GM19467 (cell line): ENCODE measurements at regions not wholly inside any gene's neighbourhood (a gene's known extent, or its start where the extent isn't known, plus 50 kb on each side); places are given as distances from the start of the nearest gene placed in this dataset.
"Not testable (repeated sequence)": the region's sequence is repeated elsewhere in the genome, so short reads cannot be mapped to it uniquely, and the experiment has no call there.

Experiments used
- ATAC-seq: cut with Tn5 transposase; IDR thresholded peaks from one replicate; pipeline ENCODE4 v1.9.1; 2021; ENCODE audit warnings: mild to moderate bottlenecking, moderate library complexity; ENCODE audit not compliant: unreplicated experiment

- no peak for ATAC-seq
Measured at GRCh38 chr13:90633849-90634248, 713.6 kb upstream of the MIR17HG start.

GRCh38 chr13:90640976-90641375 lies 706.5 kb upstream of the MIR17HG start:
- no peak for ATAC-seq

DNA sequence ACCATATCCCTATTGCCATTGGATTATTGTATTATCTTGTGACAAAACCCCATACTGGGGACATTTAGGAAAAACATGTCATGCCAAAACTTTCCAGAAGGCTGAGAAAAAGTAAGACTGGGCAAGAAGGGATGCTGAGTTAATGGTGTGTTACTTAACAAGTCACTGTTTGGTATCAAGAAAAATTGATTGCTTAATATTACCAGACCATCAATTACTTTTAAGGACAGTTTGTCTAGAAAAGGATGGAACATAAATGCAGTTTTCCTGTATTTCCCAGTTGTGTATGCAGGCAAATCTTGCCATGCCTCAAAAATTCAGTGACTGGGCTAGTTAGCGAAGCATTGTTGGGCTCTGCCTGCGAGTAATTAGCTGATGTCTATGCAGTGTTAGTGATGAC lies 705.6 kb upstream of the MIR17HG start:
- ATAC-seq = no peak

DNA sequence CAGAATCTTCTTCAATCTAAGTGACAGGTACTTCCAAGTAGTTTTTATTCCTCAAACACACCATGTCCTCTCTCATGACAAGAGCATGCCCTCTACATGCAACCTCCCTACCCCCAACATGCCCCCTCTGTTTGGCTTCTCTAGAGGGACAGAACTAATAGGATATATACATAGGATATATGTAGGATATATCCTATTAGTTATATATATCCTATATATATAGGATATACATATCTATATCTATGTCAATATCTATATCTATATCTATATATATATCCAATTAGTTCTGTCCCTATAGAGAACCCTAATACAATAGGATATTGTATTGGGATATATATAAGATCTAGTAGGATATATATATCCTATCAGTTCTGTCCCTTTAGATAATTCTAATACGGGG lies 701.9 kb upstream of the MIR17HG start:
- no peak for ATAC-seq

DNA sequence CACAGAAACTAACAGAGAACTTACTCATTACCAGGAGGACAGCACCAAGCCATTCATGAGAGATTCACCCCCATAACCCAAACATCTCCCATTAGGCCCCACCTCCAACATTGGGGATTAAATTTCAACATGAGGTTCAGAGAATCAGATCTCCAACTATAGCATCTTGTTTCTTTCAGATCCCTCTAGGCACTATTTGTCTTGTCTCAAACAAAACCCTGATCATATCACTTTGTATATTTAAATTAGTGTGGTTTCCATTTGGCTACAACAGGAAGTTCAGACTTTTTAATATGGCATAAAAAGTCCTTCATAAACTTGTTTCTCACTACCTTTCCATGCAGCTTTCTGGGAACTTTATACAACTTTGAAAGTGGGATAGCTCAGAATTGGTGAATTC lies 699.0 kb upstream of the MIR17HG start:
- no peak for ATAC-seq

DNA sequence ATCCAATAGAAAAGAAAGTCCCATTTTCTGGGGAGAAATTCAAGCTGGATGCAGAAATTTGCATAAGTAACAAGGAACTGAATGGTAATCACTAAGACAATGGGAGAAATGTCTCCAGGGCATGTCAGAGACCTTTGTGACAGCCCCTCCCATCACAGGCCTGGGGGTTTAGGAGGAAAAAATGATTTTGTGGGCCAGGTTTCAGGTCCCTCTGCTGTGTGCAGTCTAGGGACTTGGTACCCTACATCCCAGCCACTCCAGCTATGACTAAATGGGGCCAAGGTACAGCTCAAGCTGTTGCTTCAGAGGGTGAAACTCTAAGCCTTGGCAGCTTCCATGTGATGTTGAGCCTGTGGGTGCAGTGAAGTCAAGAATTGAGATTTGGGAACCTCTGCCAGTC lies 695.5 kb upstream of the MIR17HG start:
- no peak for ATAC-seq

DNA sequence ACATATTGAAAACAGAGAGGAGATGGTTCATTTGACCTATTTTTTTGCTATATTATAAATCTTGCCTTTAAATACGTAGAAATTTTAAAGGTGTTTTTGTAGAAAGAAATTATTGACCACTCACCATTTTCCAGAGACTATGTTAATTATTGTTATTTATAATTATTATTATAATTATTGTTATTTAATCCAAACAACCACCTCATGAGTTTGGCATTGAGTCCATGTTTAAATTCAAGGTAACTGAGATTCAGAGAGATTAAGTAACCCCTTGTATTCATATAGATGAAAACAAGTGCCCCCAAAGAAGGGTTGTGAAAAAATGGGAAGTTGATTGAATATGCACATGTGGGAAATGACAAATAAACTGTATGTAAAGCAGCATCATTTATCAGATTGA lies 692.5 kb upstream of the MIR17HG start:
- ATAC-seq = no peak

GRCh38 chr13:90664200-90664599 lies 683.3 kb upstream of the MIR17HG start:
- not testable (repeated sequence) for ATAC-seq

- ATAC-seq = no peak
Measured at GRCh38 chr13:90673746-90674145, 673.7 kb upstream of the MIR17HG start.

- no peak for ATAC-seq
Measured at GRCh38 chr13:90675129-90675528, 672.4 kb upstream of the MIR17HG start.

- ATAC-seq = no peak
Measured at GRCh38 chr13:90680826-90681225, 666.7 kb upstream of the MIR17HG start.

GRCh38 chr13:90683711-90684131 lies 663.8 kb upstream of the MIR17HG start:
- ATAC-seq = no peak

DNA sequence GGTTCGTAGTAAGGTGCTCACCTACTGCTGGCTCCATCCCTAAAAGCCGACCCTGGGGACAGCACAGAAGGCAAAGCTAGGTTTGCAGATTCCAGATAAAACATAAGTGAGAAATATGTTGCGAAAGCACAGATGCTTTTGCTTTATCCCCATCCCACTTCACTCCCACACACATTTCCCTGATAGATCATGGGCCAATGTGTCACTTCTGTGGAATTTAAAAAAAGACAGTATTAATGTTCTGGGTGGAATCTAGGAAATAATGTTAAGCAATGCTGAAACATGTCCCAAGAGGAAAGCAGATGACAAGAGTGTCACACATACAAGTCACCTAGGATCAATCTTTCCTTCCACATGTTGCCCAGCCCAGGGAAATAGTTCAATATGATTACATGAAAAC lies 661.0 kb upstream of the MIR17HG start:
- ATAC-seq = no peak

- ATAC-seq = no peak
Measured at GRCh38 chr13:90689111-90689510, 658.4 kb upstream of the MIR17HG start.

DNA sequence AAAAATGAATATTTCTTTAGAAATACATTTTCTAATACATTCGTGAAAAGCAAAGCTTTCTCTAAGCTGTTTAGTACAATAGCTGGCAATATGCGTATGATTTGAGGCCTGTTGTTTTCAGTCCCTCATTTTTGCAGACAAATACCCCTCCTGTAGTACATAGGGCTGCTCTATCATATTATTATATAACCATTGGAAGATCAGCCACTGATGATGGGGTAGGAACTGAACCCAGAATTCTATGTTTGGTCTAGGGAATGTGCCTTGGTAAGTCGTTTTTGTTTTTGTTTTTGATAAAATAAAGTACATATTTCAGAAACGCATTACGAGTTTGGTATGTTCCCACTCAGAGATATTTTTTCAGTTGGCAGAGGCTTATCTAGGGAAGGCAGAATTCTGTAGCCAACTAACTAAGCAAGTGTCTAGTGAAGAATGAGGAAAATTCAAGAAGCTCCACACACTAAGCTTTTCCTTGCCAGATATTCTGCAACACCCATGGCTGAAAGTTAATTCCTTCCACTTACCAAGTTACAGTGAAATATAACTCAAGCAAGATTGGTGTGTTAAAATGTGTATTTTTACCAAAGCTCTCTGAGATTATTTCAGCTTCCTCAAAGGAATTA lies 656.9 kb upstream of the MIR17HG start:
- ATAC-seq = no peak

DNA sequence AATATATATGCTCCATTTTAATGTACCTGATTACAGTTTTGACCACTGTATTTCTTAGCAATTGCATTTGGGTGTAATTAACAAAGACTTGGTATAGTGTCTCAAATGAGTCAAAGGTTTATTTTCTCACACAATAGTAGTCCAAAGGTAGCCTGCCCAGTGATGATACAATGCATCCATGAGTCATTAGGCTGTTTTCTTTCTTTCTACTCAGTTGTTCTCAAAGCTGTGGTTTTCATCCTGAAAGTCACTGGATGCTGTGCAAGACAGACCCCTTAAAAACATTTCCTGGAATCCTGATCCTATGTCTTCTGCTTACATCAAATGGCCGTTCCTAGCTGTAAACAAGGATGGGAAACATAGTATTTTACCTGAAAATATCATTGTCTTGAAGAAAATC lies 651.2 kb upstream of the MIR17HG start:
- ATAC-seq = no peak

DNA sequence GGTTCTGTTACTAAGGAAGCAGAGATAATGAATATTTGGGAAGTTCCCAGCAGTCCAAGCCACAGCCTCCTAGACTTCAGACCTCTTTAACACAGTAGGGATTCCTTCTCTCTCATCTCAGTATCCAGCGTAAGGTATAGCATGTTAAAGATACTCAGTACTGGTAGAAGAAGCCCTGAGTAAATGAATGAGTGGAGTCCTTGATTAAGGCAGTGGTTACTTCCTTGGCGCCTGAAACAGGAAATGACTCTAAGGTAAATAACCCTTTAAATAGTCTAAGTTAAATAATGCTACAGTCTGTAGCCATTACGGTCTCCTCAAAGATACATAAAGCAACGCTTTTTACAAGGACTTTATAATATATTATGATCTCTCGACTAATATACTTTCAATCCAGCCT lies 650.8 kb upstream of the MIR17HG start:
- no peak for ATAC-seq

DNA sequence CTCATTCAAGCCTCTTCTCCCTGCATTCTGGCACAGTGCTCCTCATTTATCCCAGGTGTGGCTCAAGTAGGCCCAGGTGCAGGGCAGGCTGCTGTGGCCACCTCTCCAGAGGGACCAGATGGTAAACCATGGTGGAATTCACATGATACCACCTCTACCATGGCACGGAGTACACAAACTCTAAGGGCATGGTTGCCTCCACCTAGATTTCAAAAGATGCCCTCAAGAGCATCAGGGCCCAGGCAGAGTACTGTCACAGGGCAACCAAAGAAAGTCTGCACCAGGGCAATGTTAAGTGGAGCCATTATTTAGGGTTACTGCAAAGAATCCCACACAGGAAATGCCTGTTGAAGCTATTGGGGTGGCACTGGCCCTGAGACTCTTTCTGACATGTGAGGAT lies 647.1 kb upstream of the MIR17HG start:
- ATAC-seq = no peak

DNA sequence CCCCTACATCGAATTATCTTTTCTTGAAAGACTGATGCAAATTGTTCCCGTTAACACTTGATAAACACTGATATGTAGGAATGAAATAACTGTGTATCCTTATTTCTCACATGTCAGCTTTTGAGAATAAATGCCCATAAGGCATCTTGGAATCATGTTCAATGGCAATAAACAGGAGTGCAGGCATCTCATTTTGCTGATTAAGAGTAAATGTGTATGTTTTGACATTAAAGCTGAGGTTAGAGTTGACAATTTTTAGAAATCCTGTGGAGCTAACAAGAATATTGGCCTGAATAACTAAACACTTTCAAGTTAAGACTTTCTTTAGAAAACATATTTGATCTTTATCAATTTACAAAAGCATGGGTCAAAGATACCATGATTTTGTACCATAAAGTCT lies 646.2 kb upstream of the MIR17HG start:
- ATAC-seq = no peak

DNA sequence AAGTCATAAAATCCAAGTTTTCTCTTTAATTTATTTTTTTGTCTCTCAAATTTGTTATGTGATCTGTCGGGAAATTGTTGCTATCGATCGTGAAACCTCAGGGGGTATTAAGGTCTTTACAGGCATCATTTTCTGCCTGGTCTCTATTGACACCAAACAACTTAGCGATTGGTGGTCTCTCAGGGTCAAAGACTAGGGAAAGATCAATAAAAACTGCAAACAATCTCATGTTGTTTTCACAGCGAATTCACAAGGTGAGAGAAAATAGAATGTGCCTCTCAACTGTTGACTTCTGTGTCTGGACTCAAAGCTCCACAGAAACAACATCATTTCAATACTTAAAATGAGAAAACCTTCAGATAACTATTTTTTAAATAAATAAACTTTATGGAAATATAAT lies 645.4 kb upstream of the MIR17HG start:
- no peak for ATAC-seq

GRCh38 chr13:90706631-90707030 lies 640.9 kb upstream of the MIR17HG start:
- ATAC-seq = no peak

DNA sequence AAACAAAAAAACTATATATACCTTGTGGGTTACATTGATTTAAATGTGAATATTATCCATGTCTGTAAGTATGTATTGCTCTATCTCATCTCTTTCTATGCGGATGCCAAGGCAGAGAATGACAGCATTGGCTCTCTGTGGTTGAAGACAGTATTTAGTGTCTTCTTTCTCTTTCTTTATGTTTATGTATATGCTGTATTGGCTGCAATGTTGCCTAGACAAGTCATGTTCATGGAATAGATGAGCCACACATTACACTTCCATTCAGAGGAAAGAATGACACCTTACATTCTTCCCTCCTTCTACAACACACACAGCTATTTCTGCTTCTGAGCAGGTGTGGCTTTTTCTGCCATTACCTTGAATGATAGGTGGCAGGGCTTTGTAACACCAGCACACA lies 639.4 kb upstream of the MIR17HG start:
- no peak for ATAC-seq

DNA sequence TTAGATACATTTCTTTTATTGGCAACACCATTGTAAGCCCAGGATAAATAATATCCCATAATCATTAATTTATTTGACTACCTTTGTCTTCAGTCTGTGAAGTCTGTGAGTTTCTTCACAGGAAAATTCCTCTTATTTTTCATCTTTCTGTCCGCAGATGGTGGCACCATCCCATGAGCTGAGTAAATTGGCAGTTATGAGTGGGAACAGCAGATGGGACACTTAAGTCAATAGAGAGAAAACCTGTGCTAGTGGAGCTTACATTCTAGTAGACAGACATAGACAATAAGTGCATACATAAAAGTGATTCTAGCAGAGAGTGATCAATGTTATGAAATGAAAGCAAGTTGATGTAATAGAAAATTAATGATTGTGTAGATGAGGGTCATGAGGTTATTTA lies 638.2 kb upstream of the MIR17HG start:
- no peak for ATAC-seq
